Stimulated activated CD8-positive, alpha-beta memory T cell treated with anti-CD3 and anti-CD28 coated beads, Interleukin-15, amount 100 ng/mL, for 4 hours (primary cell): ENCODE measurements at regions not wholly inside any gene's neighbourhood (a gene's known extent, or its start where the extent isn't known, plus 50 kb on each side); places are given as distances from the start of the nearest gene placed in this dataset.

ENCODE experiments used
- DNase-seq, 2 donors: peaks; one replicate each; pipeline ENCODE4 v3.0.0-alpha.2; 2020; ENCODE audit warnings: low read depth in 2 of 2

DNA sequence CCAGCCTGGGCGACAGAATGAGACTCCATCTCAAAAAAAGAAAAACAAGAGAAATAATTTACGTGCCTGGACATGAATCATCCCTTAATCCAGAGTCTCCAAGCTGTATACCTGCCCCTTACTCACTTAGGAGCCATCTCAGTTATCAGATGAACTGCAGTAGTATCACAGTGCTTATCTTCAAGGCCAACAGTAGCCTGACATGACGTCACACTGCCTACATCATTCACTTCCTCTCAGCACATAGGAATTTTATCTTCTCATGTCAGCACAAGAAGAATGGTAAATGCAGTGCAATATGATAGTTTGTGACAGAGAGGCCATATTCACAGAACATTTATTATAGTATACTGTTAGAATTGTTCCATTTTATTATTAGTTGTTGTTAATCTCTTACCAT lies 216.6 kb downstream of the SS18 start:
- DNase-seq: no peak

DNA sequence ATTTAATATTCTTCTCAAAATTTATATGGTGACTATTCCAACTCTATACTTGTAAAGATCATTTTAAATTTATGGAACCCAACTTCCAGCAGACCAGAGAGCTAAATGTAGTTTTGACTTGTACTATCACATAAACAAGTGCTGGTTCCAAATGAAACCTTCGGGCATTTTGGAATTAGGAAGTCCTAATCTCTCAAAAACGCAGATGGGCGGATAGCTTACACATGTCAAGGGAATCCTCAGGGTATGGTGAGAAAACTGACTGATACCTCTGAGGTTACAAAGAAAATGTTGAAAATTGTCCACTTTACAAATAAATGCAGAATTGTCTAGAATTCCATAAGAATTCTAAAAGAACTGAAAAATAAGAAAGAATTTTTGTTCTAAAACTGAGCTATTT lies 224.1 kb downstream of the SS18 start:
- no peak for DNase-seq

DNA sequence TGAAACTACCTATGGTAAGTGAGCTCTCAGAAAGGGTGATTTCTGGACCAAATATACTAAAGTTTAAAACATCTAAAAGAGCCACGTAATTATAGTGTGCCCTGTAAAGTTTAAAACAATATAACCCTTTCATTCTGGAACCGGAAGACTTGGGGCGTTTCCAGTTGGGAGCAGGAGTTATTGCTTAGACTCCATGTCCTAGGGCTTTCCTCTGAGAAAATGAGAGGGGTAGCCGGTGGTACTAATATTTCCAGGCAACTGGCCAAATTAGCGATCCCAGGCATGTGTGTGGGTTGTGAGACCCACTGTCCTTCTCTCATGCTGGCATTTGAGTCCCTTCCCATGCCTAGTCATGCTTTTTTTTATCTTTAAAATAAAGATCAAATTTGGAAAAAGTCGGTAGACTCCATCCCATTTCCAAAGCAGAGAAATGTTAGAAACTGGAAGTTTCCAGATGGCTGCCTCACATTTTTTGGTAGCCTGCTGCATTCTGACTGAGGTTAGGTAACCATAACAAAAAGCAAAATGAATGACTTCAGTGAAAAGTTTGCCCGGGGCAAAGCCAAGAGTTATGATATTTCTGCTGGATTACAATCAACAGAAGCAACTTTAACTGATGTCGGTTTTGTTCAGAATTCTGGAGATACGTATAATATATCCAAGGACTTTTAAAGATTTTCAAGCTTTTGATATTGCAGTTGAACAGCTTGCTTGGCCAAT lies 227.4 kb downstream of the SS18 start:
- DNase-seq: no peak

DNA sequence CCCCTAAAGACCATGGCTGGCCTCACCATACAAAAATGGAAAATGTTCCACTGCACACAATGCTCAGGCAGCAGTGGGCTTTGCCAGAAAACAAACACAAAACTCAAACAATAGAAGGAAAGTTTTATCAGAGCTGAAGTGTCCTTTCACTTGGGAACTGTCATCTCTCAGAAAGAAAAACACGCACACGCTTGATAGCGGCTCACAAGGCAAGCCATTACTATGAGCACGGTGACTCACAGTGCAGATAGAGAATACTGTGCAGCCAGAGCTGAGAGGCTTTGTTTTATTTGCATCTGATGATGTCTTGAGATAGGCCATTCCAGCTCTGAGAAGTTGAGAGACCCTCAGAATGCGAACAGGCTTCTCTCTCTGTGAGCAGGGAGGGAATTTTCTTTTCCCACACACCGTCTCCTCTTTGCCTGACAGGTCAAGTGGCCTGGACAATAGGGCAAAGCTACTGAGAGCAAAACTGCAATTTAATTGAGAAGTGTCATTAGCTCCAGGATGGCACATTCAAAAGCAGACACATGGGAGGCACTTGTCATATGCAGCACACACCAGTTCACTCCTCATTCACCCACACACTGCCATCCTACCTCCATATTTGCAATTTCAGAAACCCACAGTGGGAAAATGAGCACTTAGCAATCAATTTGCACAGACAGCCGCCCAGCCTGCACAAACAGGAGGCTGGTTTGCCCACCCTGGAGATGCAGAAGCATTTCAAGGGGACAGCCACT lies 236.6 kb downstream of the SS18 start:
- no peak for DNase-seq

DNA sequence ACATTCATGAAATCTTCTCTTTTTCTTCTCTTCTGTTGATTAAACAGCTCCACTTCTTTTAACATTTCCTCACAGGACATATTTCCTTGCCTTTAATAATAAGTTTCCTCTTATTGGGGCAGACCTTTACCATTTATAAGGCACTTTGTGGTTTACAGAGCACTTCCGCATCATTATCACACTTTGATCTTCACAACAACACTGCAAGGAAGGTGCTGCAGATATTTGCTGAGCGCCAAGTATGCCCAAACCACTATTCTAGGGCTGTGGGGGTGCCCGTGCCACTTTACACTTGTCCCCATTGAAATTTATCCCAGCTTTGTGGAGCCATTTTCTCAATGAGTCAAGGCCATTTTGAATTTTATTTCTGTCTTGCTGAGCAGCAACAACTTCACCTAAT lies 246.6 kb downstream of the SS18 start:
- no peak for DNase-seq

DNA sequence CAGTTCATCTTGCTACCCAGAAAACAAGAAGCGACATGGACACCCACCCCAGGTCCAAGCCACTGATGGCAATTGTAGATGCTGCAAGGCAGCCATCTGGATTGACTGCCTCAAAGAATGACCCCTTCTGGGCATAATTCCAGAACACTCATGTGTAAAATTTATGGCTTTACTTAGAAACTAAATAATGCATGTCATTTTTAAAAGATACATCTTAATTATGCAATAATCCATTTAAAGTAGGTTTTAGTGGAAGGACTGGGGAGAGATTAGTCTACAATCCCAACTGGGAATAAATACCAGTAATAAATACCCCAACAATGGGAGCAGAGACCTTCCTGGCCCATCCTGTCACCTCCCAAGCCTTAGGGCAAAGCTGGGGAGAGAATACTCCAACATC lies 247.7 kb downstream of the SS18 start:
- DNase-seq: no peak

DNA sequence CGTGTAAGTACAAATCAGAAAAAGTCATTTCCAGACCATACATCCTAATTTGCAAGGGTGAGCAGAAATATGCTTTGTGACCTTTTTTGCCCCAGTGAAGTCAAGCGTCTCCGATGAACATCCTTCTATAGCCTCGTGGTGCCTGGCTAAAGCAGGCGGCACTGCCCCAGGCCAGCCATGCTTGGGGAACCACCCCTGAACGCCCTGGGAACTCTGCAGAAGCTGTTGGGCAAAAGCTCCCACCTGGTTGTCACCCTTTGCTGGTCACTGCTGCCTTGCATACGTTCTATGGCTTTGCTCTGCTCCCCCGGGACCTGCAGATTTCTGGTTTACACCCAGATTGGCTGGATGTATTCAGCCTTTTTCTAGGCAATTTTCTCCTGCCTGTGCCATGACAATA lies 256.4 kb downstream of the SS18 start:
- no peak for DNase-seq

DNA sequence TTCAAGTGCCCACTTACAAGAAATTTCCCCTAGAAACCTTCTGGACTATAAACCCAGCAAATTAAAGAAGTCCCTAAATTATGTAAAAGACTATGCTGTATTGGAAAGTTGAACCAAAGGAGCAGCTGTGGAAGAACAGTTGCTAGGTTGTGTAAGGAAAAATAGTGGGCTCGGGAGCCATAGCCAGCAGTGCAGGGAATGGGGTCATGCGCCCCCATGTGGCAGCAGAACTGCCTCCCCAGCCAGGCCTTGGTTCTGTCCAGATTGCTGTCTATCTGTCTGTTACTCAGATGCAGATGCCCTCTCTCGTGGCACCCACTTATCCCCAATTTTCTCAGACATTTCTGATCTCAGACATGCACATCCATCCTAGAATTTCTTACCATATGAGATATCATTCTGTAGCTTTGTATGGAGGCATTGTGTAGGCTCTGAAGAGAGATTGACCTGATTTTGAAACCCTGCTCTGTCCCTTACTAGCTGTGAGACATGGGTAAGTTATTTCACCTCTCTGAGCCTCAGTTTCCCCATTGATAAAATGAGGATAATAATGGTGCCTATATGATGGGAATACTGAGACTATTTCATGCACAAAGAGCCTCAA lies 258.3 kb downstream of the SS18 start:
- DNase-seq: no peak

DNA sequence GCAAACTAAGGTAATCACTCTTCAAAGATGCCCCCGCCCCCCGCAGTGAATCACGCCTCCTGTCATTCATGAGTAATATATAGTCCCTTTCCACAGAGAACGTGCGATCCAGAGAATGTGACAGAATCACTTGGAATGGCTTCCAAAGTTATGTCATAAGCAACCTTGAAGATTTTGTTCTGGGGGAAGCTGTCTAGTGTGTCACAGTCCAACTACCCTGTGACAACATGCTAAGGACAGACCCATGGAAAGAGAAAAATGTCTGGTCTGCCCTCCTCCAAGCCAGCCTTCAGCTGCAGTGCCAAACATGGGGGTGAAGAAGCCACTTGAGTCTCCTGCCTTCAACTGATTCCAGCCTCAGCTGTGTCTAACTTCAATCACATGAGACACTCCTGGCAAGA lies 259.1 kb downstream of the SS18 start:
- no peak for DNase-seq

DNA sequence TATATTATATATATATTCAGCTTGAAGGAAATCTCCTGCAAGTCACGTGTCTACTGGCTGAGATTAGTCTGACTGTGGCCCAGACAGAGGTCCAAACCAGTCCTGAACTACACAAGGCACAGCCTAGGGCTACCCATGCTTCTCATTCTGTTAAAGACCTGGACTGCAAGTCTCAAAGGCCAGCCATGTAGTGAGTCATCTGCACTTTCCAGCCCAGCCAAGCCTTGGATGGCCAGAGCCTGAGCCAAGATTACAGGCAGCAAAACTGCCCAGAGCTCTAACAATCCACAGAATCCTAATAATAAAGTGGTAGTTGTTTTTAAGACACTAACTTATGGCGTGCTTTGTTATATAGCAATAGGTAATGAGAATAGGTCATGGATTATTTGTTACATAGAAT lies 259.6 kb downstream of the SS18 start:
- no peak for DNase-seq

DNA sequence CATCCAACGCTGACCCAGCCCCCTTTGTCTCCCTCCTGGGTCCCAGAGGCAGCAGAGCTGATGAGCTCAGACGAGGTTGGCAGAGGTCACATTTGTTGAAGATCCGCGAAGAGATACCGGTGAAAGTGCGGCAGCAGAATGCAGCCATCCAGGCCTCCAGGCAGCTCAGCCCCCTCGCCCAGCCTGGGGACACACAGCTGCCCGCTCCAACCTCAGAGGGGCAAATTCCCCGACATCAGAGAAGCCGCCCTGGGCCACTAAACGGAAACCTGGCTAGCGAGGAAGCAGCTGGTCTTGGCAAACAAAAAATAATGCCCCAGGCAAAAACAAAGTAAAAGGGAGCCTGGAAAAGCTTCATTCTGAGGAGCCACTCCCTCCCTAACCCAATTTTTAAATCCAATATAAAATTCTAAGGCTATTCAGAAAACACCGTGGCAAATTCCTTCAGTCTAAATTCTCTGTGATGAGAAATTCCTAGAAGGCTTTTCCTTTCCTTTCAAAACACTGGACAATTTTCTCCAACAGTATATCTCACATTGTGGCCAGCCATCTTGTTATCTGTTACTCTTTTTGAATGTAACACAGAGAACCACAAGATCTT lies 262.4 kb downstream of the SS18 start:
- no peak for DNase-seq

DNA sequence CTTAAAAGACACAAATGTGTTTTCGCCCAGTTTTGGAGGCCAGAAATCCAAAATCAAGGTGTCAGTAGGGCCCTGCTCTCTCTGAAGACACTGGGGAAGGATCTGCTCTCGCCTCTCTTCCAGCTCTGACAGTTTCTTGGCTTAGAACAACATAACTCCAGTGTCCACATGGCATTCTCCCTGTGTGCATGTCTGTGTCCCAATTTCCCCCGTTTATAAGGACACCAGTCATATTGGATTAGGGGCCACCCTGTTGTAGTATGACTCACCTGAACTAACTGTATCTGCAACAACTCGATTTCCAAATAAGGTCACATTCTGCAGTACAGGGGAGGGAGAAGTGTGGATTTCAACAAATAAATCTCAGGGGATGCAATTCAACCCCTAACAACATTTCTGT lies 263.2 kb downstream of the SS18 start:
- DNase-seq: no peak

DNA sequence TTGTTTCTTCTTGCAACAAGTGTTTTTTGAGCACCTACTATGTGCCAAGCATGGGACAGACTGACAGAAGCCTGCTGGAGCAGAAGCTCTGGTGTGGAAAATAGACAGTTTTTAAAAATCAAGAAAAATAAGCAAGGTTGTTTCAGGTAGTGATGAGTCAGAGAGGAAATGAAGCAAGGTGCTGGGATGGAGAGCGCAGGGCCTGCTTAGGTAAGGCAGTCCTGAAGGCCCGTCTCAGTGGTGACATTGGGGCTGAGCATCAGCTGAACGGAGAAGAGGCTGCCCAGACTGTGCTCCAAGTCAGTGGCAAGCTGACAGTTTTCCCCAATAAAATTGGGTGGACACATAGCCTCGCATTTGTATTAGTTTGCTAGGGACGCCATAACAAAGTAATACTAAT lies 263.6 kb downstream of the SS18 start:
- DNase-seq: no peak

DNA sequence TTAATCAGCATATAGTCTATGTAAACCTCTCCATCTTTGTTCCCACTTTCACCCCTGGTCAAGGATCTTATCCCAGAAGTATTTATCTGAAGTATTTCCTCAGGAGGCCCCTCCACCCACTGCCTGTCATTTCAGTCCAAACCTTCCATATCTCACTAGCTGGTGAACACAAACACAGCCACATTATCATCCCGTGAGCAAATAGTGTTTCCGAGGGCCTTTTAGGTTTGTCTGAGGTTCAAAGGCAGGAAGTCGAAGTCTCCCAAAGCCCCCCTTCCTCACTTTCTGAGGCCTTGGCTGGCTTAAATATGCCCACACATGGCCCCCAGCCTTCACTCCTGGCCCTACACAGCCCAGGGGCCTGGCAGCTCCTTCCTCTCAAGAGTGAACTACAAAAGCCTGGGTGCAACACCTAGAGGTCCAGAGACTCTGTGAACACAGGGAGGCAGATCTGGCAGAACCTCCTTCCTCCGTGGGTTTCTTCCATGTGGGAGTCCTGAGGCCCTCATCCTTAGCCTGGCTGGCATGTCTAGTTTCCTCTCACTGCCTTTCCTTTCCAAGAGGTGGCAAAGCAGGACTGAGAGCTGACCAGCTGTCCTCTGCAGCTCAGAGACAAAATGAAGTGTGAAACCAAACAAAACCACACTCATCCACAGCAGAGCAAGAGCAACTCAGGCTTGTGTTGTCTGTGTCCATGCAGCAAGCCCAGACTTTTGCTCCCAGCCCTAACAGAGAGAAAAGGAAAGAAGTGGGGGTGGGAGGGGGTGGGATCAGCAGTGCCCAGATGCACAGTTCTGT lies 264.2 kb downstream of the SS18 start:
- no peak for DNase-seq

DNA sequence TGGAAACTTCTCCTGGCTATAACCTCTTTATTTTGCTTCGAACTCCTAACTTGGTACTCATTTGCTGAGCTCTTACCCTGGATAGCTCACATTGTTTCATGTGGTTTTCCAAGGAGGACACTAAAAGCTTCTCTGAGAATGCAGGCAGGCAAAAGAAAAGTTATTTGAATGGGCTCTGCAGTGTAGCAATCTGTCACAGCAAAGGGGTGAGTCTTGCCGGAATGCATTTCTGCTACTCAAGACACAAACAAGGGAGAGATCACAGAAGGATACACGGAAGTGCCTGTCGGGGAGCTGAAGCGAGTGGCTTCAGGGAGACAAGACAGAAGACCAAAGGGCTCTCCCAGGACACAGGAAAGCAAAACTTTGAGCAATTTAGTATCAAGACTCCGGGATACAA lies 265.4 kb downstream of the SS18 start:
- no peak for DNase-seq

DNA sequence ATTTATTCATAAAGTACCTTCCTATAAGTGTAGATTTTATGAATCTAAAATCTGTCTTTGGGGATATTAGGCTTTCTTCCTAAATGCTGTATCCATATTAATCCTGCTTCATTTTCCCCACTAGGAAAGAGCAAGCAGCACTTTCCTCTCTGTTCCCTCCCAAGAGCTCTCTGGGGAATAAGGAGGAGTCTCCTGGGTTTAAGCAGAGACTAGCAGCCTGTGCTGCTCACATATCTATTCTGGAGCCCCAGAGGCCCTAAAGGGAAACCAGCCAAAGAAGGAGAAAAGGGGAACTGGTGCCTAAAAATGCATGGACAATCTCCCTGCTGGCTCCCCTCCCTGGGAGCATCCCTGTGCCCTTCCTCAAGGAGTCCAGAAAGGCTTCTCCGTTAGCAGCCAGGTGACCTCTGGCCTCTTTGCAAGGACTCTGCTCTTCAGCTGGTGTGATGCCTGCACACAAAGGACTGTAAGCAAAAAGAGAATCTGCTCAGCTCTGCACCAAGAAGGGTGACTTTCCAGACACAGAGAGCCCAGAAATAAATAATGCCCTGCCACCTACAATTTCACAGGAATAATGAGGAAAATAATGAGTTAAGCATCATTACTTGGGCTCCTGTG lies 270.6 kb downstream of the SS18 start:
- DNase-seq: no peak

DNA sequence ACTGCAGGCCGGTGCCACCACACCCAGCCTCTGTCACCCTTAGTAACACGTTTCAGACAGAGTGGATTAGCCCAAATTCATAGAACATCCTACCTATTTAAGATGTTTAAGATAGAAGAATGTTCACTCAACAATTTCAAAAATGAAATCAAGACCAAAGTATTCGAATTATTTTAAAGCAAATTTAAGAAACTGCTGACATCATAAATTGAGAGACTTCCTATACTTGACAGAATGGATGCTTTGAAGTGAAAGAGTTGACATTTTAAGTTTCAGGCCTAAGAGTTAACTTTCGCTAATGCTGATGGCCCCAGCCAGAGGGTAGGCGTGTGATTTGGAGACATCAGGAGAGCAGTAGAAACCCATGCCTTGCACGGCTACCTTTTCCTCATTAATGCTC lies 271.9 kb downstream of the SS18 start:
- no peak for DNase-seq

DNA sequence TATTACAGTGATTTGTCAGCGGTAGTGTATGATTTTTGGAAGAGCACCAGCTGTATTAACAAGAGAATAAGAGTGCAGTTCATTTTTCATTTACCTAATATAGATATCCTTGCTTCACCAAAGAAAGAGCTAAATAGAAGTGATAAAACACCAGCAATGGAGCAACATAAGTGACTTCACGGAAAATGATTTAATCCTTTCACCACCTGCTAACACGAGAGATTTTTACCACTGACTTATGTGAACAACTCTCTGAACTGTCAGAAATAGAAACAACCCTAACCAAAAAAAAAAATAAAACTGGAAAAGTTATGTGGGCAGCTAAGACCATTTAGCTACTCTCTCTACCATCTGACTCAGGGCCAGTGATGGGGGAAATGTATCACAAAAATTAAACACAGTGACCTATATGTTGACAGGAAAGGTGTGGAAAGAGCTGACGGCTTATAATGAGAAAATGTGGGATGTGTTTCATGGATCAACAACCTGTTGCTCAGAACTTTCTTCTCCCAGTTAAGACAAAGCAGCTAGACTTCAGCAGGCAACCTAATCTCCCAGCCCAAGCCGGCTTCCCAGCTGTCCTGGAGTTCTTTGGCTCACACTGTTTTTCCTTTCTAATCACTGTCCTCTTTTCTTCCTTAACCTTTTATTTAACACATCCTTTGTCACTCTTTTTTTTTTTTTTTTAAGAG lies 272.7 kb downstream of the SS18 start:
- no peak for DNase-seq

DNA sequence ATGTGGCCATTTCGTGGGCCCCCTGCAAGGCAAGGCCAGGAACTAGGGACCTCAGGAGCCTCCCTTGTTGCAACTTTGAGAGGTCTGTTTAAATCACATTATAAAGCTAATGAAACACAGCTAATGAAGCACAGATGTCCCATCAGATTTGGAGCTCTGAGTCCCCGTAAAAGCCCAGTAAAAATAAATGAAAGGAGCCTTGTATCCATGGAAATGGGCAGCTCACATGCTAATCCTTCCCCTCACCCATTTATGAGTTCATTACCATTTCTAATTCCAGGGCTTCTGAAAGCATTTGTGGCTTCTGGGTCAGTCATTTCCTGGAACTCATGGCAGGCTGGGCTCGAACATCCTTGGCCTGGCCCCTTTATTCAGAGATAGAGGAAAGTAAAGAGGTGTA lies 274.8 kb downstream of the SS18 start:
- no peak for DNase-seq

DNA sequence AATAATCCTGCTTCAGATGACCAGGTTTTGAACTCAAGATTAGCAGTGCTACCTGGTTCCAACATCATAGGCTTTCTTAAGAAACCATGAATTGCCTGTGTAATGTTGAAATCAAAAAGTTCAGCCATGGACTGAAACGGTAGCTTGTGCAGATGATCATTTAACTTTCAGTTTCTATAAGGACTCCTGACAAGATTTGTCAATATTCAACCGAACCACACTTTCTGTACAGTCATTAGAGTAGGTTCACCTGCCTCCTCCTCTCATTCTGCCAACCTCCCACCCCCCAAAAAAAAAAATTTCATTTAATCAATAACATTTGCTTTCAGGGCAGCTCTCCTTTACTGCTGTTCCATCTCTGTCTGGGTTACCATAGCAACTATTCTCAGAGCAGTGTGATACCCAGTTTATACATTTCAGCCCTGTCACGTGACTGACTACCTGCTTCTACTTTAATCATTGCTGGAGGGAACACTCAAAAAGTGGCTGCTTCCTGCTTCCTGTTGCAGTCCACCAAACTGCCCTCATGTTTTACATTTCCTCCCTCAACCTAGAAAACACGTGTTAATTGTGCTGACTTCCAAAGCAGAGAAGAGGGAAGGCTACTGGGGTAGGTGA lies 275.5 kb downstream of the SS18 start:
- no peak for DNase-seq

DNA sequence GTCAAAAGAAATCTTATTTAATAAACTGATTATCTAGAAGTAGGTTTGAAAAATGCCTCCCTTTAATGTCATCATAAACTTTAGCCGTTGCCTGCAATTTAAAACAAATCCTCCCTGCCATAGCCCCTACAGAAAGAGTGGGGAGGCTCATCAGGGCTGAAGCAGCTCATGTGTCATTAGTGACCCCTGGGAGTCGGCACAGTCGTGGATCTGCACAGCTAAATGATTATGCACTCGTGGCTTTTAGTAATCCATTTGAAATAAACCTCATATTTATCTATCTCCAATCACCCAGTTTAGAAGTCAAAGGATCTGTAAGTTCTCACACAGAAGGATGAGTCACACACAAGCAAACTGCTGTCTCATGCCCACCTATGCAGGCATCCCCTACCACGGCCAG lies 277.3 kb downstream of the SS18 start:
- no peak for DNase-seq
